ENCODE measurements at regions not wholly inside any gene's neighbourhood (a gene's known extent, or its start where the extent isn't known, plus 50 kb on each side); places are given as distances from the start of the nearest gene placed in this dataset.

DNA sequence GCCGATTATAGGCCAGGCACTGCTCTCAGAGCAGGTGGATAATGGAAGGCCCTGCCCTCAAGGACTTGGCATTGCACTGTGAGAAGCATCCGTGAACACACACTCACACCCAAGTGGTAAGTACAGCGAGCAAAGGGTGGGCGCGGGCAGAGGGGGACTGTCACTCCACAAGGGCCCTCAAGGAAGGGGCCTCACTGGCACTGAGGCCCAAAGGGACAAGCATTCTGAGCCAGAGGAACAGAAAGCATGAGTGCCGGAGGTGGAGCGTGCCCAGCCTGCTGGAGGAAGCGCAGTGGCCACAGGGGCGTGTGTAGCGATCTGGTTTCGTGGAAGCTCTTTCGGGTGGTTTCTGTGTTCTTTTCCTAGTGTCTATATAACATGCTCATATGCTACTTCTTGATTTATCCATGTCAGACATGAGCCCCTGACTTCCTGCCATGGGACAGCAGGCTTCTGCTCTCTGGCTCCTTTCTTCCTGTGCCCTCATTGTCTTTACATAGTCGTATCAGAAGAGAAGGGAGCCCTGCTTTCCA is 132.7 kb upstream of the ASB18 start:
- TF ChIP-seq, protein P1, sequence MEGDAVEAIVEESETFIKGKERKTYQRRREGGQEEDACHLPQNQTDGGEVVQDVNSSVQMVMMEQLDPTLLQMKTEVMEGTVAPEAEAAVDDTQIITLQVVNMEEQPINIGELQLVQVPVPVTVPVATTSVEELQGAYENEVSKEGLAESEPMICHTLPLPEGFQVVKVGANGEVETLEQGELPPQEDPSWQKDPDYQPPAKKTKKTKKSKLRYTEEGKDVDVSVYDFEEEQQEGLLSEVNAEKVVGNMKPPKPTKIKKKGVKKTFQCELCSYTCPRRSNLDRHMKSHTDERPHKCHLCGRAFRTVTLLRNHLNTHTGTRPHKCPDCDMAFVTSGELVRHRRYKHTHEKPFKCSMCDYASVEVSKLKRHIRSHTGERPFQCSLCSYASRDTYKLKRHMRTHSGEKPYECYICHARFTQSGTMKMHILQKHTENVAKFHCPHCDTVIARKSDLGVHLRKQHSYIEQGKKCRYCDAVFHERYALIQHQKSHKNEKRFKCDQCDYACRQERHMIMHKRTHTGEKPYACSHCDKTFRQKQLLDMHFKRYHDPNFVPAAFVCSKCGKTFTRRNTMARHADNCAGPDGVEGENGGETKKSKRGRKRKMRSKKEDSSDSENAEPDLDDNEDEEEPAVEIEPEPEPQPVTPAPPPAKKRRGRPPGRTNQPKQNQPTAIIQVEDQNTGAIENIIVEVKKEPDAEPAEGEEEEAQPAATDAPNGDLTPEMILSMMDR (IDR thresholded peaks at IDR 0.05 in 8 of 11, conservative IDR thresholded peaks at IDR 0.05 in 3 of 11), result no peak
- TF ChIP-seq POLR2A (IDR thresholded peaks at IDR 0.05), result no peak
